OCI-LY7 (cell line): ENCODE measurements at regions not wholly inside any gene's neighbourhood (a gene's known extent, or its start where the extent isn't known, plus 50 kb on each side); places are given as distances from the start of the nearest gene placed in this dataset.

ENCODE experiments used
- BruUV-seq: library from RNA; stranded (reverse); fragments of 400-500 nt; replicated peaks from 2 replicates; lab custom pipeline; 2021; lab: Mats Ljungman, UMichigan
- CTCF ChIA-PET: fragments of 300-600 bp; sonication (Branson Sonifier 250); formaldehyde crosslinking; loops from one replicate; lab custom pipeline; 2022; ENCODE audit warnings: antibody characterized with exemption; ENCODE audit not compliant: unreplicated experiment; lab: Charles Lee
- POLR2A ChIA-PET: fragments of 300-600 bp; sonication (Branson Sonifier 250); formaldehyde crosslinking; loops from one replicate; lab custom pipeline; 2022; ENCODE audit warnings: antibody characterized with exemption; lab: Charles Lee
- DNase-seq: peaks from one replicate; pipeline ENCODE4 v3.0.0-alpha.2; 2015; ENCODE audit warnings: low spot score
- H2AFZ ChIP-seq: fragments of 200-600 bp; sonication (generic), shearing (Covaris generic); 2 replicates; pipeline ENCODE4 v1.6.1; 2014; ENCODE audit warnings: mild to moderate bottlenecking, antibody characterized with exemption, low read length, moderate library complexity
- H3K27ac ChIP-seq: fragments of 200-600 bp; sonication (generic); 2 replicates; pipeline ENCODE4 v1.5.1; 2014; ENCODE audit warnings: mixed run types, low read depth, mild to moderate bottlenecking, moderate library complexity, low read length, inconsistent platforms; ENCODE audit not compliant: poor library complexity, severe bottlenecking
- H3K36me3 ChIP-seq: fragments of 200-600 bp; sonication (generic); 2 replicates; pipeline ENCODE4 v1.6.1; 2014; ENCODE audit warnings: mild to moderate bottlenecking, antibody characterized with exemption, low read length, moderate library complexity, mixed read lengths; ENCODE audit not compliant: insufficient read depth
- H3K4me1 ChIP-seq: fragments of 200-600 bp; sonication (generic); 2 replicates; pipeline ENCODE4 v1.5.1; 2014; ENCODE audit warnings: mild to moderate bottlenecking, low read length; ENCODE audit not compliant: insufficient read depth, poor library complexity, severe bottlenecking
- H3K4me2 ChIP-seq: fragments of 200-600 bp; sonication (generic); 2 replicates; pipeline ENCODE4 v1.6.1; 2014; ENCODE audit warnings: mild to moderate bottlenecking, low read length
- H3K4me3 ChIP-seq: fragments of 200-600 bp; sonication (generic); 2 replicates; pipeline ENCODE4 v1.5.1; 2014; ENCODE audit warnings: mild to moderate bottlenecking, low read depth, low read length; ENCODE audit not compliant: poor library complexity, severe bottlenecking
- H3K79me2 ChIP-seq: fragments of 200-600 bp; sonication (generic); 2 replicates; pipeline ENCODE4 v1.6.1; 2016; ENCODE audit warnings: low read depth, mild to moderate bottlenecking, low read length, moderate library complexity, mixed read lengths; ENCODE audit not compliant: insufficient read depth
- H3K9me2 ChIP-seq: fragments of 200-600 bp; sonication (generic); 2 replicates; pipeline ENCODE4 v1.6.1; 2016; ENCODE audit warnings: mild to moderate bottlenecking, low read length, mixed read lengths; ENCODE audit not compliant: insufficient read depth
- H3K9me3 ChIP-seq: fragments of 200-600 bp; sonication (generic); 2 replicates; pipeline ENCODE4 v1.6.1; 2014; ENCODE audit warnings: mild to moderate bottlenecking, mixed run types, low read length, mixed read lengths
- H4K20me1 ChIP-seq: fragments of 200-600 bp; sonication (generic); 2 replicates; pipeline ENCODE4 v1.6.1; 2014; ENCODE audit warnings: mild to moderate bottlenecking, antibody characterized with exemption, low read length, moderate library complexity, mixed read lengths; ENCODE audit not compliant: insufficient read depth
- CTCF ChIP-seq: fragments of 200-600 bp; sonication (generic); conservative IDR thresholded peaks from 2 replicates; pipeline ENCODE4 v1.5.1; 2014; ENCODE audit warnings: mild to moderate bottlenecking, antibody characterized with exemption, low read length, moderate library complexity, mixed read lengths
- EZH2phosphoT487 ChIP-seq: fragments of 200-600 bp; sonication (generic); IDR thresholded peaks from 2 replicates; pipeline ENCODE4 v1.6.1; 2018; ENCODE audit warnings: low read depth, borderline replicate concordance, mild to moderate bottlenecking, mixed run types, antibody characterized with exemption, low read length, moderate library complexity, mixed read lengths
- intact Hi-C: fragments of 100-400 bp; cut with micrococcal nuclease; formaldehyde crosslinking; loops from one replicate; pipeline ENCODE4 v1.10.0; 2022; ENCODE audit not compliant: unreplicated experiment

- POLR2A ChIA-PET: interaction anchor here (0.6 kb wide), 1 partner anchor 386 kb away, joined by 3 read pairs; no protein-coding TSS in a partner anchor
- Histone ChIP-seq H3K79me2 (no peaks in the 10 kb centered on the region), H3K9me3 (no peaks in the 10 kb centered on the region), H3K4me2 (no peak overlapping the region), H3K36me3 (no peaks in the 10 kb centered on the region), H4K20me1 (no peaks in the 10 kb centered on the region), H3K4me3 (no peak overlapping the region), H3K27ac (no peak overlapping the region), H2AFZ (no peak overlapping the region), H3K4me1 (no peaks in the 10 kb centered on the region), H3K9me2 (peaks cover 6% of the 10 kb centered on the region; the same call in 1 of the 2 replicates)
- no TSS peak for BruUV-seq
- CTCF ChIA-PET: no interaction called here
- DNase-seq: no peak
- intact Hi-C loops: no loop called here
- TF ChIP-seq CTCF (no peak), EZH2phosphoT487 (no peak)
Observed at GRCh38 chr6:137673603-137674002, 179.4 kb upstream of the OLIG3 start.

GRCh38 chr6:137676888-137677287 lies 182.7 kb upstream of the OLIG3 start:
- H3K4me3 ChIP-seq: no peak overlapping the region
- no TSS peak for BruUV-seq
- DNase-seq: no peak
- H3K4me1 ChIP-seq: peaks cover 6% of the 10 kb centered on the region
- no peaks in the 10 kb centered on the region for H3K36me3 ChIP-seq
- no peaks in the 10 kb centered on the region; the same call in 1 of the 2 replicates for H3K9me2 ChIP-seq
- no peaks in the 10 kb centered on the region for H4K20me1 ChIP-seq
- no peak overlapping the region for H3K4me2 ChIP-seq
- ChIA-PET CTCF (no interaction called here), POLR2A (interaction anchor here (0.6 to 1.1 kb wide), 2 partner anchors 22 to 236 kb away, joined by 3 read pairs; no protein-coding TSS in a partner anchor)
- H3K9me3 ChIP-seq: no peaks in the 10 kb centered on the region
- H3K79me2 ChIP-seq: no peaks in the 10 kb centered on the region
- intact Hi-C loops: no loop called here
- TF ChIP-seq CTCF (no peak), EZH2phosphoT487 (no peak)
- H2AFZ ChIP-seq: no peak overlapping the region
- no peak overlapping the region for H3K27ac ChIP-seq

- no peaks in the 10 kb centered on the region for H3K79me2 ChIP-seq
- H3K4me2 ChIP-seq: no peak overlapping the region
- intact Hi-C loops: no loop called here
- no TSS peak for BruUV-seq
- ChIA-PET POLR2A (interaction anchor here (0.6 kb wide), 1 partner anchor 103 kb away, joined by 4 read pairs; no protein-coding TSS in a partner anchor), CTCF (no interaction called here)
- no peaks in the 10 kb centered on the region; the same call in 1 of the 2 replicates for H3K9me2 ChIP-seq
- no peak for TF ChIP-seq CTCF
- no peak for TF ChIP-seq EZH2phosphoT487
- H3K27ac ChIP-seq: no peak overlapping the region
- H2AFZ ChIP-seq: no peak overlapping the region
- no peaks in the 10 kb centered on the region for H4K20me1 ChIP-seq
- no peak for DNase-seq
- H3K4me1 ChIP-seq: peaks cover 6% of the 10 kb centered on the region
- no peak overlapping the region for H3K4me3 ChIP-seq
- H3K9me3 ChIP-seq: no peaks in the 10 kb centered on the region
- H3K36me3 ChIP-seq: no peaks in the 10 kb centered on the region
Observed at GRCh38 chr6:137677709-137678108, 183.5 kb upstream of the OLIG3 start.
